H1 (cell line): ENCODE measurements at regions not wholly inside any gene's neighbourhood (a gene's known extent, or its start where the extent isn't known, plus 50 kb on each side); places are given as distances from the start of the nearest gene placed in this dataset.

ENCODE experiments used
- CTCF ChIA-PET: fragments of 300-600 bp; sonication (Branson Sonifier 250); formaldehyde crosslinking; loops from one replicate; lab custom pipeline; 2021; ENCODE audit not compliant: partially characterized antibody; lab: Charles Lee
- POLR2A ChIA-PET: fragments of 300-600 bp; sonication (Branson Sonifier 250); formaldehyde crosslinking; loops from one replicate; lab custom pipeline; 2021; ENCODE audit warnings: inconsistent platforms; ENCODE audit not compliant: partially characterized antibody; lab: Charles Lee
- DNase-seq, 2 experiments: peaks; one replicate each; pipeline versions ENCODE4 v3.0.0 to v3.0.0-alpha.2; 2010 to 2022; ENCODE audit warnings: low spot score in 2 of 2, low read depth in 1 of 2, mixed read lengths in 1 of 2
- FAIRE-seq: peaks from 2 replicates; lab custom pipeline; 2011; peaks lifted over from hg19 to GRCh38; lab: Jason Lieb, UNC
- H2AFZ ChIP-seq: 2 replicates; pipeline ENCODE4 v1.8.1; 2012; ENCODE audit warnings: low read length, inconsistent platforms
- H2AK5ac ChIP-seq: 2 replicates; pipeline ENCODE4 v1.6.1; 2013; ENCODE audit warnings: low read depth, low read length
- H2BK120ac ChIP-seq: replicated peaks from 2 replicates; pipeline ENCODE3; 2013; ENCODE audit warnings: low read depth, low read length, inconsistent platforms
- H2BK12ac ChIP-seq: 2 replicates; pipeline ENCODE4 v1.6.1; 2013; ENCODE audit warnings: low read depth, low read length
- H2BK15ac ChIP-seq: 2 replicates; pipeline ENCODE4 v1.6.1; 2013; ENCODE audit warnings: low read length
- H2BK20ac ChIP-seq: 2 replicates; pipeline ENCODE4 v1.6.1; 2013; ENCODE audit warnings: low read length
- H2BK5ac ChIP-seq: 2 replicates; pipeline ENCODE4 v1.6.1; 2013; ENCODE audit warnings: low read depth, low read length
- H3K14ac ChIP-seq: 2 replicates; pipeline ENCODE4 v1.6.1; 2013; ENCODE audit warnings: inconsistent platforms; ENCODE audit not compliant: insufficient read length
- H3K18ac ChIP-seq: 2 replicates; pipeline ENCODE4 v1.6.1; 2013; ENCODE audit warnings: low read length; ENCODE audit errors: extremely low read depth
- H3K23ac ChIP-seq: 2 replicates; pipeline ENCODE4 v1.6.1; 2013; ENCODE audit warnings: inconsistent platforms; ENCODE audit not compliant: insufficient read length
- H3K23me2 ChIP-seq: 2 replicates; pipeline ENCODE4 v1.6.1; 2013; ENCODE audit warnings: low read depth, low read length
- H3K27ac ChIP-seq: 2 replicates; pipeline ENCODE4 v1.6.1; 2011; ENCODE audit warnings: low read depth, low read length, inconsistent platforms
- H3K27me3 ChIP-seq, 4 experiments: replicated peaks in 1 of 4; 1 replicate in 1 of 4; 2 replicates in 3 of 4; pipeline versions ENCODE4 v1.6.1 to v1.8.1; 2011 to 2013; ENCODE audit warnings: low read length in 3 of 4, mild to moderate bottlenecking in 3 of 4, inconsistent platforms in 2 of 4, mixed read lengths in 2 of 4, moderate library complexity in 1 of 4; ENCODE audit not compliant: control insufficient read depth in 3 of 4, insufficient read depth in 3 of 4; ENCODE audit errors: extremely low read depth in 1 of 4
- H3K36me3 ChIP-seq, 4 experiments: 2 replicates each; pipeline versions ENCODE4 v1.6.1 to v1.8.1; 2011 to 2013; ENCODE audit warnings: mild to moderate bottlenecking in 4 of 4, low read length in 3 of 4, moderate library complexity in 2 of 4, control low read depth in 1 of 4, inconsistent platforms in 1 of 4; ENCODE audit not compliant: insufficient read depth in 4 of 4, control insufficient read depth in 2 of 4
- H3K4ac ChIP-seq: replicated peaks from 2 replicates; pipeline ENCODE3; 2013; ENCODE audit warnings: low read length, low read depth, mixed read lengths, inconsistent platforms; ENCODE audit not compliant: insufficient read length
- H3K4me1 ChIP-seq, 4 experiments: replicated peaks in 1 of 4; 1 replicate in 1 of 4; 2 replicates in 3 of 4; pipeline versions ENCODE4 v1.6.1 to v1.8.1; 2011 to 2013; ENCODE audit warnings: low read length in 3 of 4, inconsistent platforms in 2 of 4, mixed read lengths in 1 of 4; ENCODE audit not compliant: insufficient read depth in 4 of 4, control insufficient read depth in 3 of 4
- H3K4me2 ChIP-seq, 2 experiments: 2 replicates each; pipeline versions ENCODE4 v1.6.1 to v1.8.1; 2011 to 2013; ENCODE audit warnings: low read depth in 2 of 2, low read length in 2 of 2, control low read depth in 1 of 2, inconsistent platforms in 1 of 2, mild to moderate bottlenecking in 1 of 2; ENCODE audit not compliant: insufficient read depth in 1 of 2
- H3K4me3 ChIP-seq, 4 experiments: fragments of 200-600, 300-600 bp in 1 of 4; sonication (generic), shearing (Covaris generic), sonication (Bioruptor Twin) in 1 of 4; 2 replicates each; pipeline versions ENCODE4 v1.5.1 to v1.8.1; 2011 to 2016; ENCODE audit warnings: low read length in 4 of 4, low read depth in 3 of 4, control low read depth in 2 of 4, inconsistent platforms in 2 of 4, mild to moderate bottlenecking in 2 of 4, mixed read lengths in 1 of 4, moderate library complexity in 1 of 4; ENCODE audit not compliant: insufficient read depth in 2 of 4; ENCODE audit errors: extremely low read depth in 1 of 4
- H3K56ac ChIP-seq: replicated peaks from 2 replicates; pipeline ENCODE3; 2013; ENCODE audit warnings: low read depth, mild to moderate bottlenecking, mixed read lengths, low read length, inconsistent platforms; ENCODE audit not compliant: insufficient read length
- H3K79me1 ChIP-seq: 2 replicates; pipeline ENCODE4 v1.6.1; 2013; ENCODE audit warnings: low read depth, low read length, control low read depth
- H3K79me2 ChIP-seq, 2 experiments: 2 replicates each; pipeline versions ENCODE4 v1.6.1 to v1.8.1; 2012 to 2013; ENCODE audit warnings: low read length in 2 of 2, mild to moderate bottlenecking in 2 of 2, inconsistent platforms in 1 of 2; ENCODE audit not compliant: insufficient read depth in 2 of 2, control insufficient read depth in 1 of 2
- H3K9ac ChIP-seq, 4 experiments: replicated peaks in 1 of 4; 1 replicate in 1 of 4; 2 replicates in 3 of 4; pipeline versions ENCODE4 v1.6.1 to v1.8.1; 2011 to 2013; ENCODE audit warnings: low read depth in 3 of 4, low read length in 3 of 4, control low read depth in 2 of 4, mild to moderate bottlenecking in 2 of 4, moderate library complexity in 2 of 4, inconsistent platforms in 1 of 4; ENCODE audit errors: extremely low read depth in 1 of 4
- H3K9me3 ChIP-seq, 2 experiments: 2 replicates each; pipeline versions ENCODE4 v1.6.1 to v1.8.1; 2012 to 2013; ENCODE audit warnings: mild to moderate bottlenecking in 2 of 2, moderate library complexity in 2 of 2, control low read depth in 1 of 2, inconsistent platforms in 1 of 2, low read depth in 1 of 2, low read length in 1 of 2, mixed read lengths in 1 of 2; ENCODE audit not compliant: insufficient read depth in 2 of 2
- H4K20me1 ChIP-seq, 2 experiments: replicated peaks in 1 of 2; 2 replicates each; pipeline versions ENCODE3 to v1.8.1; 2011 to 2013; ENCODE audit warnings: inconsistent platforms in 2 of 2, low read length in 2 of 2, mild to moderate bottlenecking in 1 of 2; ENCODE audit not compliant: insufficient read depth in 2 of 2, control insufficient read depth in 1 of 2
- H4K5ac ChIP-seq: 2 replicates; pipeline ENCODE4 v1.6.1; 2013; ENCODE audit warnings: low read length, low read depth, mixed read lengths, inconsistent platforms; ENCODE audit not compliant: insufficient read length
- H4K8ac ChIP-seq: 2 replicates; pipeline ENCODE4 v1.8.0; 2013; ENCODE audit warnings: mild to moderate bottlenecking, moderate library complexity, low read length, inconsistent platforms; ENCODE audit not compliant: insufficient read depth; ENCODE audit errors: extremely low read depth
- H4K91ac ChIP-seq: replicated peaks from 2 replicates; pipeline ENCODE3; 2013; ENCODE audit warnings: low read length, mixed read lengths, inconsistent platforms; ENCODE audit not compliant: insufficient read length
- ATF3 ChIP-seq: IDR thresholded peaks from 2 replicates; pipeline ENCODE4 v1.6.1; 2011; ENCODE audit warnings: low read depth, mild to moderate bottlenecking, low read length; ENCODE audit not compliant: insufficient read depth
- CHD1 ChIP-seq: IDR thresholded peaks from 2 replicates; pipeline ENCODE4 v1.6.1; 2012; ENCODE audit warnings: low read depth, low read length, improper control_type of control experiment
- GTF2F1 ChIP-seq: IDR thresholded peaks from 2 replicates; pipeline ENCODE4 v1.6.1; 2012; ENCODE audit warnings: low read depth, low read length, improper control_type of control experiment, borderline replicate concordance
- PHF8 ChIP-seq: fragments of 200-600 bp; sonication (generic); conservative IDR thresholded peaks from 2 replicates; pipeline ENCODE4 v1.7.1; 2012; ENCODE audit warnings: low read depth, mild to moderate bottlenecking, inconsistent platforms, low read length, moderate library complexity
- POLR2AphosphoS5 ChIP-seq: IDR thresholded peaks from 2 replicates; pipeline ENCODE4 v1.6.1; 2011; ENCODE audit warnings: low read depth, low read length
- POU5F1 ChIP-seq: IDR thresholded peaks from 2 replicates; pipeline ENCODE4 v1.6.1; 2011; ENCODE audit warnings: low read depth, mild to moderate bottlenecking, low read length, moderate library complexity
- SIN3A ChIP-seq, 2 experiments: IDR thresholded peaks in 1 of 2; conservative IDR thresholded peaks in 1 of 2; 2 replicates each; pipeline ENCODE4 v1.6.1; 2011 to 2012; ENCODE audit warnings: low read length in 2 of 2, improper control_type of control experiment in 1 of 2, low read depth in 1 of 2, mild to moderate bottlenecking in 1 of 2
- SIRT6 ChIP-seq: IDR thresholded peaks from one replicate; pipeline ENCODE4 v1.7.1; 2012; ENCODE audit warnings: low read length, inconsistent platforms
- SIX5 ChIP-seq: IDR thresholded peaks from 2 replicates; pipeline ENCODE4 v1.6.1; 2011; ENCODE audit warnings: mild to moderate bottlenecking, low read depth, low read length
- TBP ChIP-seq: IDR thresholded peaks from 2 replicates; pipeline ENCODE4 v1.6.1; 2011; ENCODE audit warnings: low read depth, low read length, improper control_type of control experiment
- WGBS, 2 experiments: shearing (Covaris generic) in 1 of 2; methylation state at CpG; one replicate each; pipeline versions ENCODE4 v1.1.6 to v1.1.7; 2013 to 2015; ENCODE audit warnings: low lambda C conversion rate in 2 of 2, mixed read lengths in 2 of 2, inconsistent platforms in 1 of 2, low coverage in 1 of 2, missing lambda C conversion rate in 1 of 2; ENCODE audit not compliant: insufficient replicate concordance in 2 of 2, insufficient coverage in 1 of 2, insufficient read length in 1 of 2; ENCODE audit errors: extremely low coverage in 1 of 2, missing lambda C conversion rate in 1 of 2; 5-methylcytosine and 5-hydroxymethylcytosine counted together

- H4K91ac ChIP-seq: peak overlapping the region; percentile 56
- H3K56ac ChIP-seq: no peak overlapping the region
- no peaks in the 10 kb centered on the region for H3K79me2 ChIP-seq
- H3K23me2 ChIP-seq: no peaks in the 10 kb centered on the region; the same call in 1 of the 2 replicates
- H2BK20ac ChIP-seq: peak overlapping the region; percentile 96; the same call in 1 of the 2 replicates
- no peak overlapping the region for H2BK5ac ChIP-seq
- H3K4me1 ChIP-seq: peaks cover 0 to 18% (median 12%) of the 10 kb centered on the region in 4 experiments; a peak in 6 of 7 replicates
- H3K23ac ChIP-seq: no peak overlapping the region
- H2BK12ac ChIP-seq: peak overlapping the region; percentile 41; the same call in 1 of the 2 replicates
- H3K27me3 ChIP-seq: no peaks in the 10 kb centered on the region
- H3K27ac ChIP-seq: no peak overlapping the region
- no peaks in the 10 kb centered on the region for H4K20me1 ChIP-seq
- H2AFZ ChIP-seq: no peak overlapping the region
- no peak overlapping the region for H4K8ac ChIP-seq
- no peaks in the 10 kb centered on the region for H3K36me3 ChIP-seq
- CTCF ChIA-PET: interaction anchor here (1.3 kb wide), 1 partner anchor 25 kb away, joined by 3 read pairs; no protein-coding TSS in a partner anchor
- no peak overlapping the region for H3K9ac ChIP-seq
- no peaks in the 10 kb centered on the region; a peak in 1 of 4 replicates for H3K9me3 ChIP-seq
- H4K5ac ChIP-seq: no peak overlapping the region
- WGBS, 2 experiments: 86% methylated on average over 7 of the region's 7 CpGs; no CpG with 5 or more reads in 1 of the 2 experiments
- H3K79me1 ChIP-seq: no peaks in the 10 kb centered on the region
- H2BK15ac ChIP-seq: no peak overlapping the region; the same call in 1 of the 2 replicates
- 0 out of 2 replicates have a peak overlapping the region, but pooled peaks have one; percentile 11 for H2AK5ac ChIP-seq
- POLR2A ChIA-PET: no interaction called here
- DNase-seq: no peak
- peak overlapping the region; percentile 21; the same call in 1 of the 2 replicates for H3K18ac ChIP-seq
- TF ChIP-seq CHD1: no peak
- TF ChIP-seq SIRT6: no peak
- TF ChIP-seq GTF2F1: no peak
- TF ChIP-seq ATF3: no peak
- no peak for TF ChIP-seq POLR2AphosphoS5
- no peak for TF ChIP-seq PHF8
- TF ChIP-seq SIX5: no peak
- no peak for TF ChIP-seq POU5F1
- no peak for TF ChIP-seq TBP
- TF ChIP-seq SIN3A (conservative IDR thresholded peaks at IDR 0.05 in 1 of 2, IDR thresholded peaks at IDR 0.05 in 1 of 2; ENCODE audit: low read depth in 1 of 2, low read length in 2 of 2): no peak
- H3K4me2 ChIP-seq: no peak overlapping the region
- H3K4me3 ChIP-seq: no peak overlapping the region
- H3K14ac ChIP-seq: no peak overlapping the region
- FAIRE-seq: no peak
- peak overlapping the region; percentile 82 for H2BK120ac ChIP-seq
- no peak overlapping the region for H3K4ac ChIP-seq
These were observed 265.5 kb upstream of the ATP10A start for GRCh38 chr15:26128611-26129140.
